GM19397 (cell line): ENCODE measurements at regions not wholly inside any gene's neighbourhood (a gene's known extent, or its start where the extent isn't known, plus 50 kb on each side); places are given as distances from the start of the nearest gene placed in this dataset.

Source experiments
- ATAC-seq: cut with Tn5 transposase; IDR thresholded peaks from one replicate; pipeline ENCODE4 v1.9.1; 2021; ENCODE audit warnings: mild to moderate bottlenecking, moderate library complexity; ENCODE audit not compliant: unreplicated experiment

GRCh38 chr18:40415176-40415791 lies 1539.8 kb upstream of the PIK3C3 start:
- ATAC-seq = no peak

- ATAC-seq = no peak
Observed at GRCh38 chr18:40414155-40414754, 1540.8 kb upstream of the PIK3C3 start.

- ATAC-seq = no peak
Observed at GRCh38 chr18:40413160-40413559, 1541.9 kb upstream of the PIK3C3 start.

GRCh38 chr18:40412410-40412809 lies 1542.6 kb upstream of the PIK3C3 start:
- no peak for ATAC-seq

- ATAC-seq = no peak
Observed at GRCh38 chr18:40407909-40408308, 1547.1 kb upstream of the PIK3C3 start.

GRCh38 chr18:40404284-40404683 lies 1550.8 kb upstream of the PIK3C3 start:
- no peak for ATAC-seq

GRCh38 chr18:40402052-40402451 lies 1553.0 kb upstream of the PIK3C3 start:
- no peak for ATAC-seq

GRCh38 chr18:40388121-40388520 lies 1566.9 kb upstream of the PIK3C3 start:
- ATAC-seq = no peak

- no peak for ATAC-seq
Observed at GRCh38 chr18:40387130-40387787, 1567.8 kb upstream of the PIK3C3 start.

GRCh38 chr18:40382197-40382596 lies 1572.8 kb upstream of the PIK3C3 start:
- no peak for ATAC-seq

- no peak for ATAC-seq
Observed at GRCh38 chr18:40380686-40381439, 1574.2 kb upstream of the PIK3C3 start.

GRCh38 chr18:40375837-40376236 lies 1579.2 kb upstream of the PIK3C3 start:
- ATAC-seq = no peak

- no peak for ATAC-seq
Observed at GRCh38 chr18:40371673-40372072, 1583.4 kb upstream of the PIK3C3 start.

GRCh38 chr18:40367576-40367975 lies 1587.5 kb upstream of the PIK3C3 start:
- ATAC-seq = no peak

GRCh38 chr18:40366521-40366920 lies 1588.5 kb upstream of the PIK3C3 start:
- ATAC-seq = no peak

- no peak for ATAC-seq
Observed at GRCh38 chr18:40365526-40365925, 1589.5 kb upstream of the PIK3C3 start.

GRCh38 chr18:40360558-40360957 lies 1594.5 kb upstream of the PIK3C3 start:
- ATAC-seq = no peak

- no peak for ATAC-seq
Observed at GRCh38 chr18:40357536-40357935, 1597.5 kb upstream of the PIK3C3 start.

- ATAC-seq = no peak
Observed at GRCh38 chr18:40356168-40356567, 1598.9 kb upstream of the PIK3C3 start.

- no peak for ATAC-seq
Observed at GRCh38 chr18:40355726-40356125, 1599.3 kb upstream of the PIK3C3 start.

- ATAC-seq = no peak
Observed at GRCh38 chr18:40348196-40348595, 1606.8 kb upstream of the PIK3C3 start.

GRCh38 chr18:40347261-40347660 lies 1607.8 kb upstream of the PIK3C3 start:
- no peak for ATAC-seq
